HG02885 (cell line): ENCODE measurements at regions not wholly inside any gene's neighbourhood (a gene's known extent, or its start where the extent isn't known, plus 50 kb on each side); places are given as distances from the start of the nearest gene placed in this dataset.

Source experiments
- ATAC-seq: cut with Tn5 transposase; IDR thresholded peaks from one replicate; pipeline ENCODE4 v1.9.1; 2021; ENCODE audit warnings: mild to moderate bottlenecking; ENCODE audit not compliant: unreplicated experiment, poor library complexity

DNA sequence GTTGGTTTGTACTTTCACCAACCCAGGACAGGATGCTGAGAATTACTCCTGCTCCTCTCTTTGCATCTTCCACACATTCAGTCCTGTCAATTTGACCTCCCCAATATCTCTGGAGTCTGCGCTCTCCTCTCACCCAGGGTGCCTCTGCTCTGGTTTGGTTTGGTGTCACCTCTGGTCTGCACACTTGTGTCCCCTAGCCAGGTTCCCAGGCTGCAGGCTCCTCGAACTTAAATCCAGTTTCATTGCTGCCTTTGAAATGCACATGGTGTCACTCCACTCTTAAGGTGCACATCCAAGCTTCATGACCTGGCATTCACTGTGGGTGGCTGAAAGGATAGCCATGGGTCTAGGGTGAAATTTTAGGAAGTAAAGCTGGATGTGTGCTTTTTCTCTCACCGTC is 271.6 kb downstream of the RPS24 start:
- no peak for ATAC-seq

GRCh38 chr10:78306358-78306757 is 272.7 kb downstream of the RPS24 start:
- ATAC-seq = no peak

GRCh38 chr10:78307576-78307975 is 273.9 kb downstream of the RPS24 start:
- ATAC-seq = no peak

GRCh38 chr10:78309536-78310237 is 276.0 kb downstream of the RPS24 start:
- no peak for ATAC-seq

GRCh38 chr10:78310481-78311080 is 276.9 kb downstream of the RPS24 start:
- no peak for ATAC-seq

GRCh38 chr10:78312197-78313047 is 278.8 kb downstream of the RPS24 start:
- ATAC-seq = no peak

DNA sequence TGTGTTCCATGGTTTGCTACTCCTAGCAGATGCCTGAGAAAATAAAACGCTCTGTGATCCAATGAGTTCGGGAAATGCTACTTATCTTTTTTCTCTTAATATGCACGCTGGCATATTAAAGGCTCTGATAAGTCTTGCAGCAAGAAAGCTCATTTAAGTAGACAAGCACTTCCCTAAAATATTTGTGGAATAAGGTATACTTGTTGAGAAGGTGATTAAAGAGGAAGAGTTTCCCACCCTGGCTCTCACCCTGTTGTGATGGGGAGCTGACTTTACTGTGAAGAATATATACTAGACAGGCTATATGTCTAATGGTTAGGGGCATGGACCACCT is 279.4 kb downstream of the RPS24 start:
- no peak for ATAC-seq

DNA sequence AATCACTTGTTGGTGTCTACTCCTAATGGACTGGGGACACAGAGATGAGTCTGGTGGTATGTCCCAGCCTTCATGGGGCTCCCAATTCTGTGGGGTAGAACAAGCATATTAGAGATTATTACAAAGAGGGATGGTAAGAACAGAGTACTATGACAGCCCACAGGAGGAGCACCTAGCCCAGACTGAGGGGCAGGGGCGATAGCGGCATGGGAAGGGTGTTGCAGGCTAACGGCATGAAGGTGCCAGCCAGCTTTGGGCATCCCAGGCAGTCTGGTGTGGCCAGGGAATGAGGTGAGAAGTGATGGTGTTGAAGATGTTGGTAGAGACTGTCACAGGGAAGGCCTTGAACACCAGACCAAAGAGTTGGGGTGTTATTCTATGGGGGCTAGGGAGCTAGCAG is 280.0 kb downstream of the RPS24 start:
- ATAC-seq = no peak

DNA sequence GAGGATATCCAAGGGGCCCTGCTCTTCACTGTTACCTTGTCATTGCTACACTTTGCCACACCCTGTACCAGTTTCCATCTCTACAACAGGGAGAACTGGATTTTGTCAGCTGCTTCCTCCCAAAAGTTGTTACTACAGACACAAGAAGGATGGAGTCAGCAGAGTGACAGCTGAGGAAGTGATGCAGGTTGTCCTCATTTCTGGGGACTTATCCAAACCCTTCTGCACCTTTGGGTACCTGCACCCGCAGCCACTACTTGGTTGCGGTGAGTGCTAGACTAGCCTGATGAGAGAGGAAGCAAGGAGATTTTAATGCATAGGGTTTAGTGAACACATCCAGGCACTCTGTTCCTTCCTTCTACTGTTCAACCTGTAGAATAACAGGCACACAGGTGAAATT is 281.0 kb downstream of the RPS24 start:
- no peak for ATAC-seq

GRCh38 chr10:78316451-78316931 is 282.8 kb downstream of the RPS24 start:
- no peak for ATAC-seq

DNA sequence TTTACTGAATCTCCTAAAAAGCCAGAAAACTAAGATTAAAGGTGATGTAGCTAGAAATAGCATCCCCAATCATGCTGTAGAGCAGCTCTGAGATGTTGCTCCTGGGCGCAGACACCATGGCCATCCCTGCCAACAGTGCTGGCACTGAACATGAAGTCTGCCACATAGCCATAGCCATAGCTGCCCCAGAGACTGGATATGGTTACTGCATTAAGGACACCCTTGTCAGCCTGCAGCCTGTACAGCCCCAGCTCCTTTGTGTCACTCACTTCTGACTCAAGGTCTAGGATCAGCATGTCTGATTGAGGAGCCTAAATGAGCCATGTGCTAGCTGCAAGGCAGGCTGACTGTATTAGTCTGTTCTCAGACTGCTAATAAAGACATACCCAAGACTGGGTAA is 284.6 kb downstream of the RPS24 start:
- no peak for ATAC-seq

GRCh38 chr10:78319371-78319770 is 285.7 kb downstream of the RPS24 start:
- no peak for ATAC-seq

- ATAC-seq = no peak
Measured at GRCh38 chr10:78319841-78320240, 286.2 kb downstream of the RPS24 start.

GRCh38 chr10:78320506-78320905 is 286.8 kb downstream of the RPS24 start:
- ATAC-seq = no peak

DNA sequence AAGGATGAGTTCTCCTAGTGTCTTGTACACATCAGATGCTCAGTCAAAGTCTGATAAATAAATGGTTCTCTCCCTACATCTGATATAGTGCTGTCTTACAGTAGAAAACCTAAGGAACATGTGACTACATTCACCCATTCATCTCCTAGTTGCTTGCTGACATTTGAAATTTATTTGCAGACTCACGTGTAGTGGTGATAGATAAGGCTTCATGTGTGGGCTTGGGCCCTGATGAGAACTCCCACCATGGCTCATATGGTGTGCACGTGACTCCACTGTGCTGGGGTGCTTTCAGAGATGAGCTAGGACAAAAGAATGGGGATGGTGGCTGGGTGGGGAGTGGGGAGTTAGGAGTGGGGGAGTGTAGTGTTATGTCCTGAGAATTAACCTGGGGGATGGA is 287.3 kb downstream of the RPS24 start:
- ATAC-seq = no peak

GRCh38 chr10:78321500-78321899 is 287.8 kb downstream of the RPS24 start:
- ATAC-seq = no peak

GRCh38 chr10:78326372-78326771 is 292.7 kb downstream of the RPS24 start:
- no peak for ATAC-seq

GRCh38 chr10:78327778-78328591 is 294.3 kb downstream of the RPS24 start:
- no peak for ATAC-seq

- ATAC-seq = no peak
Measured at GRCh38 chr10:78328592-78329404, 295.1 kb downstream of the RPS24 start.

- no peak for ATAC-seq
Measured at GRCh38 chr10:78330884-78331283, 297.2 kb downstream of the RPS24 start.
